ENCODE measurements at regions not wholly inside any gene's neighbourhood (a gene's known extent, or its start where the extent isn't known, plus 50 kb on each side); places are given as distances from the start of the nearest gene placed in this dataset.

- DNase-seq (ENCODE audit: low read depth), result no peak
Observed at GRCh38 chr14:97866664-97867063, 1069.5 kb downstream of the VRK1 start.

DNA sequence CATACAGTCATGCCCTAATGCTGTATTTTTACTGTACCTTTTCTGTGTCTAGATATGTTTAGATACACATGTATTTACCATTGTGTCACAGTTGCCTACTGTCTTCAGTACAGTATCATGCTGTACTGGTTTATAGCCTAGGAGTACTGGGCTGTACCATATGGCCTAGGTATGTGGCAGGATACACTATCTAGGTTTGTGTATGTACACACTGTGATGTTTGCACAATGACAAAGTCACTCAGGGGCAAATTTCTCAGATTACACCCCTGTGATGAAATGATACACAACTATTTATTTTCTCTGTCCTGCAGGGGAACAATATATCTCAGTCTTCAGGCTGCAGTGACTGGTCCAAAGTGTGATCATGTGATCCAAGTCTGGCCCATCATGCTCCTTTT lies 1076.1 kb downstream of the VRK1 start:
- DNase-seq (ENCODE audit: low read depth), result no peak

DNA sequence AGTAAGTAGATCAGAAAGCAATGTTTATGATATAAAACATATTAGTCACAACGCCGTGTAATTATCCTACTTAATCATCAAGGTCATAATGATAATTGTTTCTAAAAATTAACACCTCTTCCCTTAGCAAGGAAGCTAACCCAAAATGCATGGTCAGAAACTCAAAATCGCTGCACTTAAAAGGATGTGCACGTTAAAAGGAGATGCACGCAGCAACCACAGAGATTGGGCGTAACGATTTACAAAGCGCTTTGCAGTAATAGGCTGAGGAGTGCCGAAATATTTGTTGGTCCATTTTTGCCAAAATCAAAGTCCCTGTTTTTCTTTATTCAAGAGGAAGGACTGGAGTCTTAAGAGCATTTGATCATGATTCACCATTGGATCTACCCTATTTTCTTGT lies 1077.2 kb downstream of the VRK1 start:
- no peak for DNase-seq (ENCODE audit: low read depth)

GRCh38 chr14:97878206-97878605 lies 1081.0 kb downstream of the VRK1 start:
- no peak for DNase-seq (ENCODE audit: low read depth)

DNA sequence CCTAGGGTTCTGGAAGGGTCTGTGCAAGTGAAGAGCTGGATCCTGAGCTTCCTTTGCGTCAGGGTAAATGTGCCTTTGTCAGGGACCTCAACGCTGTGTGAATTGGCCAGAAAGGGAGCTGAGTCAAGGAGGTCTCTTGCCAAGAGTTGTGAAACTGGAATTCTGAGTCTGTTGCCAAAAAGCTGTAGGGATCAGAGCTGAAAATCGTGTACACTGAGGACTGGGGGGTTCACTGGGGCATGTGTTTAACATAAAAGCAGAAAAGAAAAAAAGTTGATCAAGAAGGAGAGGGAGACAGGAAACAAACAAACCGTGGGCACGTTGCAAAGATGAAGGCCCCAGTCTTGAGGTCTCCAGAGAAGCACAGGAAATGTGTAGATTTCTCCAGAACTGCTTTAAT lies 1081.5 kb downstream of the VRK1 start:
- DNase-seq (ENCODE audit: low read depth), result no peak

DNA sequence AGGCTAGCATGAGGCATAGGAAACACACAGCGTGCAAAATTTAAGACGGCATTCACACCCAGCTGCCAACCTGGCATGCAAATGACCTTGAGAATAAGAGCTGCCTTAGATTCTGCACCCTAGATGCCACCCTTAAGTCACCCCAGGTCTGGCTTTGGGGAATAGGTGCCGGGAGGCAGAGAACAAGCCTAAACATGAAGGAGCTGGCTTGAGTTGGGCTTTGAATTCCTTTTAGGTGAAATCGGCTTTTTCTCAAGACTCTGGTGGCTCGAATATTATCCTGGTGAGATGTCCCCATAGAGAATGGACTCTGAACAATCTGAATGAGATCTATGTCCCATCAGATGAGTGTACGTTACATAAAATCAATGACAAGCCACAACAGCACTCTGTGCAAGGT lies 1090.5 kb downstream of the VRK1 start:
- DNase-seq (ENCODE audit: low read depth), result no peak

DNA sequence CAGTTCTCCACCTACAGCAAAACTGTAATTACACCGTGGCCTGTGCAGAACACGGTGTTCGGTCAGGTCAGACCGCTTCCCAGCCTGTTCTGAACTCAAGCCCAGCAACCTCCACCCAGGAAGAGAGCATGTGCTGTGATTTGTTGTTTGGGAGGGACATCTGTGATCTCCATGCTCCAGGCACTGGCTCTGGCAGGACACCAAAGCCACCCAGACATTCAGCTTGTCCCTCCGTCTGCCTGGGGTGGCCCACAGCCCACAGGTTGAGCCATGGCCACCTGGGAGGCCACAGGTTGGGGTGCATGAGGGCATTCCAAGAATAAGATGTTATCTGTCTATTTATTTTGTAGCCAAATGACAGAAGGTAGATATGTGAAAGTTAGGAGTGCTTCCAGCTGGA lies 1091.1 kb downstream of the VRK1 start:
- no peak for DNase-seq (ENCODE audit: low read depth)

GRCh38 chr14:97891515-97891914 lies 1094.3 kb downstream of the VRK1 start:
- DNase-seq (ENCODE audit: low read depth), result no peak

DNA sequence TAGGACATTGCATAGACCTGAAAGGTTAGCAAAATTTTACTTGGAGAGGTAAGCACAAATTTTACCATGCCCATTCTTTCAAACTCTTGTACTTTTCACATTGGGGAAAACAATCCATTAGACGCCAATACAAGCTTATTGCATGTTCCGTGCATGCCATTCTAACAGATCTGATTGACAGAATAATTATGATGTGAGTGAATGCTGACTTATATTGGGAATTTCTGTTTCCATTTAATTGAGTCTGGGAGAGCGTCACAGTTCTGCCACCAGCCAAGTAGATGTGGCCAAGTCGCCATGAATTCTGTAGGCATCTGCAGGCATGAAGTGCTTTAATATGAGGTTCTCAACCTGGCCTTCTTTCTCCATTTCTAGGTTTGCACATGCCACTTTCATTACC lies 1097.4 kb downstream of the VRK1 start:
- DNase-seq (ENCODE audit: low read depth), result no peak

GRCh38 chr14:97900196-97900854 lies 1103.1 kb downstream of the VRK1 start:
- no peak for DNase-seq (ENCODE audit: low read depth)

- no peak for DNase-seq (ENCODE audit: low read depth)
Observed at GRCh38 chr14:97902630-97903029, 1105.4 kb downstream of the VRK1 start.

DNA sequence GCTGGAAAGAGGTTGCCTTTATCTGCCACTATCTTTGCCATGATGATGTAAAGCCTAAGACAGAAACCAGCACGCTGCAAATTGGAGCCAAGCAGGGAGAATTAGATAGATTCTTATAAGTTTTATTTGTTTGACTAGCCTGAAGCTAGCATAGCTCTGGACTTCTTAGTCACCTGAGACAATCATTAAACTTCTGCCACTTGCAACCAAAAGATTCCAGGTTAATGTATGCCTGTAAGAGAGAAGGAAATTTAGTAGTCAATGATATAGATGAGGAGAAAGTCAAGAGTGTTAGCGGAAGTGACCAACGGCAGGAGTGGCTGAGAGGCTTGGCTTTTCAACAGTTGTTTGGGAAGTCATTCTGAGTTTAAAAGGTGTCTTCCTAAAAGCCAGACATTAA lies 1106.6 kb downstream of the VRK1 start:
- DNase-seq (ENCODE audit: low read depth), result no peak

GRCh38 chr14:97912217-97912616 lies 1115.0 kb downstream of the VRK1 start:
- DNase-seq (ENCODE audit: low read depth), result no peak

DNA sequence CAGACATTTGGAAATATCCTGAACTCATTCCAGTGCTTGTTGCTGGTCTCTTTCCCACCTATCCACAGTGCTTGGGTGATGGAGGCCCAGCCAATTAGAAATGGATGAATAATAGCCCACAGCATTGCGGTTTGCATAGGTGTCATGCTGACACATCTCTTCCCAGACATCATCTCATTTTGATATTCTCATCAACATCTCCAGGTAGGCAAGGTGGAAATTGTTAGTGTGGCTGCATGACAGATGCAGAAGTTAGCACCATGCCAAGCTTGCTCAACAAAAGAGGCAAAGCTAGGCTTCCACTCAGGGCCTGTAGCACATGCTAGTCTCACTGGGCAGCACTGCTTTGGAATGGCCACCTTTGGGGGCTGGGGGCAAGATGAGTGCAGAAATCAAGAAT lies 1118.9 kb downstream of the VRK1 start:
- no peak for DNase-seq (ENCODE audit: low read depth)

DNA sequence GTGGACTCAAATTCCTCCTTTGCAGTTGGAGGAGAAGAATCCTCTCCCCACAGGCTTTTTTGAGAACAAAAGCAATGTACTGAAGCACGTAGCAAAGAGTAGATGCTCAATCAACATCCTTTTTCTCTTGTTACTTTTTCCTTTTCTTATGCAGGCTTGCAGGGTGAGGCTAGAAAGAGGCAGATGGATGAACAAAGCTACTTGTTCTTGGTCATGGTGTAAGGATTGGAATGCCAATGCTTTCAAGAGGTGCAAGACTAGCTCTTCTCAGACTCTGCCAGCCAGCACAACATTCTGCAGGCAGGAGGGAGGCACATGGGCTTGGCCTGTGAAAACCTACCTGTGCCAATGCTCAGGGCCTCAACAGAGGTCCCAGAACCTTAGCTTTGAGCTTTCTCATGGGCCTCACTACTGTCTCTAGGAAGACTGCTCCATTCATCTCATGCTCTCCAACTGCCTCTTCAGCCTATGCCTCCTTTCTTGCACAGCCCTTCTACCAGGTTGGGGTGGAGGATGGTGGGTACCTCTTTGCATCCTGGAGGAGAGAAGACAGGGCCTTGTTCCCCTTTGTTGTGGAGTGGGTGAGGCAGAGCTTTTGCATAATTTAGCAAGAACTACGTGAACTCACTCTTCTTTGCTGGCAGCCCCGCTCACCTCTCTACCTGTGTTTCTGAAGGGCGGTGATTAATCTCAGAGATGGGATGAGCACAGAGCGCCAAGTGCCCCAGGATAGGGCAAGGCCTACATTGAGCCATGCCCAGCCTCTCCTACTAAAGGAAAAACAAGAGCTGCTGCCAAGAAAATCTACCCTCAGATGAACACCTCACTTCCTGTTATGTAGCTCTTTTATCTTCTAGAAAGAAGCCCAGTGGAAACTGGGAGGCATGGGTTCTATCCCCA lies 1119.7 kb downstream of the VRK1 start:
- no peak for DNase-seq (ENCODE audit: low read depth)

- no peak for DNase-seq (ENCODE audit: low read depth)
Observed at GRCh38 chr14:97920201-97920600, 1123.0 kb downstream of the VRK1 start.

- DNase-seq (ENCODE audit: low read depth), result no peak
Observed at GRCh38 chr14:97921296-97921695, 1124.1 kb downstream of the VRK1 start.

DNA sequence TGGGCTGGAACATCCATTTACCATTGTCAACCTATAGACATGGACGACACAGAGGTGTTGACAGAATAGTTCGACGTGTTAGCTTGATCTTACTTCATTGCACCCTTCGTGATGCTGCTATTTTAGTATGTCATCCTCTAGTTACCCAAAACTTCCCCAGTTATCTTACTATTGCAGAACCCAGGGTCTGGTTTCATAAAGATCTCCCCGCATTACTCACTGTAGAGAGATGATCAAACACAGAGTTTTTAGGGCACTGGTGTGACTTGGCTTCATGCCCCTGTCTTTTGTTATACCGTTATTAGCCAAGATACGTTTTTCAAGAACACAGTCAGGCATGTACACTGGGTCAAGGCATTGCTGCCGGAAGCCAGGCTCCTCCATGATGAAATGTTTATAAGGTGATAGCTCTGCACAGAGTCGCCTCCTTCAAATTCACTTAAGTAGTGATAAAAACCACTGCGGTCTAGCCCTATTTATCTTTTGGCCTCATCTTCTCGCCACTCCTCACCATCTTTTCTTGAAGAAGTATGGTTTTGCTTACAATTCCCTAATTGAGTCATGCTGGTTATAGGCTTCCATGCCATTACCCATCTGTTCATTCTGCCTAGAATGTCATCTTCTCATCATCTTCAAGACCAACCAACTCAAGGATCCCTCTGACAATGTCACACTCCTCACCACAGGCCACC lies 1127.9 kb downstream of the VRK1 start:
- DNase-seq (ENCODE audit: low read depth), result no peak

DNA sequence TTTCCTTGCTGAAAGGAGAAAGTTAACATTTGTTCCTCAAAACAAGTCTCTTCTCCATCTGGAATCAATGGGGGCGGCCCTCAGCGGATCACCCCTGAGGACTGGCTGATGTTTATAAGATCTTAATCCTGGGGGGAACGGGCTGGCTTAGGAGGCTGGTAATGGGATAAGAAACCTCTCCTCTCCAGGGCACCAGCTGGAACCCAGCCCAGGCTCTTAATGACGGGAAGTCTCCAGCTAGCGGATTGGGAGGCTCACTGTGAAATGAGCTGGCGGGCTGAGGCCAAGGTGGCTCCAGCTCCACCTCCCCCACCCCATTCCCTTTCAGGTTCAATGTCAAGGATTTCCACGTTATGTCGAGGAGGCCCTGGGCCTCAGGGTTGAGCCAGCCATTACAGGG lies 1133.0 kb downstream of the VRK1 start:
- DNase-seq (ENCODE audit: low read depth), result no peak

- DNase-seq (ENCODE audit: low read depth), result no peak
Observed at GRCh38 chr14:97931273-97931672, 1134.1 kb downstream of the VRK1 start.

- DNase-seq (ENCODE audit: low read depth), result no peak
Observed at GRCh38 chr14:97942921-97943320, 1145.7 kb downstream of the VRK1 start.

DNA sequence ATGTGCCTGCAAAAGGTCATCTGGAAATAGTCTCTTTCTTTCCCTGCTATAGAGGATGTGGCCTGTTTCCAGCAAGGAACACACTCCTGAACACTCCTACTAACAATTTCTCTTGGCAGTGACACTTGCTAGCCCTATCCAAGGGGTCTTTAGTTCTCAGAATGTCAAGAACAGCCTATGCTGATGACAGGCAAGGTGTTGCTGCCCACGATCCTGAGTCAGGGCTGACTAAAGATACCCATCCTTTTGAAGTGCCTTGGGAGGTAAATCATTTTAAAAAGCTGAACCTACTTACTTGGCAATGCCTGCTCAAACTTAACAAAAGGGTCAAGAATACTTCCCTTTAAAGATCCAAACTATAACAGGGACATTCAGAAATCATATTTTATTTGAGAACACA lies 1146.4 kb downstream of the VRK1 start:
- DNase-seq (ENCODE audit: low read depth), result no peak

GRCh38 chr14:97944380-97944779 lies 1147.2 kb downstream of the VRK1 start:
- no peak for DNase-seq (ENCODE audit: low read depth)

Data from GM04504 (cell line).